HG03378 (cell line): ENCODE measurements at regions not wholly inside any gene's neighbourhood (a gene's known extent, or its start where the extent isn't known, plus 50 kb on each side); places are given as distances from the start of the nearest gene placed in this dataset.

ENCODE experiments used
- ATAC-seq: cut with Tn5 transposase; IDR thresholded peaks from one replicate; pipeline ENCODE4 v1.9.1; 2021; ENCODE audit warnings: mild to moderate bottlenecking, moderate library complexity; ENCODE audit not compliant: unreplicated experiment

DNA sequence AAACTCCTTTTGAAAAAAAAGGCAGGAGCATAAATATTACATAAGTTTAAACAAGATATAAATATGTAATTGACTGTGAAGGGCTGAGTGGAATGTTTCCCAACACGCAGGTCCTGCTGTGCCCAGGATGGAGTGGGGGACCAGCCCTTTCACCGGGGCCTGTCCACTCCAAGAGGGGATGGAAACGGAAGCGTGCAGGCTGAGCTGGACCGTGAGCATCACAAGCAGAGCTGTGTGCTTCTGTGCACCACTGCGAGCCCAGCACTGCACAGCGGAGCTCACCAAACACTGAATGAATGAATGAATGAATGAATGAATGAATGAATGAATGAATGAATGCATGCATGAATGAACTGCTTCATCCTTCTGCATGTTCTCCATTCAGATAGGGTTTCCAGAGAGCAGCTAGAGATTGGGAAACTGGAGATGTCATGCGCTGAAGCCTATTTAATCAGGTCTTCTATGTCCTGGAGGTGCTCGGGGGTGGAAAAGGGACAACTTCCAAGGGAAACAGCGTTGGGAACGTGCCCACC is 157.7 kb downstream of the ANKRD60 start:
- no peak for ATAC-seq

DNA sequence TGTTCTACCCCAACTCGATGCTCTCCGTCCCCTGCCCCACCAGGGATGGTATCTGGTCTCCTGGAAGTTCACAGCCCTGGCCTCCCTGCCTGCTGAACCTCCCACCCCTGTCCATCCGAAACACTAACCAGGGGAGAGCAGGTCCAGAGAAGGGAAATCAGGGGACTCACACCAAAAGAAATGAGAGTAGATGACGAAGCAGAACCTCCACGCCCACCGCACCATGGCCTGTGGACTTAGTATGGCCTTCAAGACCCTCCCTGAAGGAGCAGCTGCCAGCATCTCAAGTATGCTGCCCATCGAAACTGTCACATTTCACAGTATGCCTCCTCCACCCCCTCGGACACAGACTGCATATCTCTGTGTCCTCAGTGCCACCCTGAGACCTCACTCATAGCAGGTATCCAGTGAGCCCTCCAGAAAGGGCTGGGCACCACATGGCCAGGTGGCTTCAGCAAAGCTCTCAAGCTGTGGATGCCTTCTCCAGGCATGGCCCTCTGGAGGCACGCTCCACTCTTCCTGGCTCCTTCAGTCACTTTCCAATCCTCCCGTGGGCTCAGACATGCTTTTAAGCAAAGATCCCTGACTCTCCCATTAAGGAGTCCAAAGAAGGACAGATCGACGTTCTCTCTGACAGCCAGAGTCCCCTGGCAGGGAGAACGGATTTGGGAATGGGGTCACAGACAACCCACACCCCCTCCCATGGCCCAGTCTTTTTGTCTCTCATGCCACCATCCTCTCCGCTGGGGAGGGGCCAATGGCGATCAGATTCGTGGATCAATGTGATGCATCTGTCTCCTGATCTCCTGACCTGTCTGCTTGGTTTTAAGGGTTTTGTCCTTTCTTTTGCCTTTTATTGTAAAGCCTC is 158.4 kb downstream of the ANKRD60 start:
- ATAC-seq, result no peak

DNA sequence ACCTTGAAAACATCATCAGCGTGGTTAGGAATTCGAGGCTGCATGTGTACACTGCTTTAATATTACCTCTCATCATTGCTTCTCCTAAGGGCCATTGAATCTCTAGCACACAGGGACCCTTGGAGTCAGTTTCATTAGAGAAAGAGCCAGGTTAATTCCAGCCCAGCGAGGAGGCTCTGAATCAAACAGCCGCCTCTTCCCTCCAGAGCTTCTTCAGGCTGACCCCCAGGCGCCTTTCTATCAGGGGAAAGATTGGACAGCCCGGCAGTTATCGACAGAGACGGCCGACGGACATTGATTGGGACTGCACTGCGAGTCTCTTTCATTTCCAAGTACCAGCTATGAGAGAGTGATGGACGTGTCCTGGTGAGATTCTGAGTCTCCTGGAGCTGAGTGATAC is 159.2 kb downstream of the ANKRD60 start:
- no peak for ATAC-seq

DNA sequence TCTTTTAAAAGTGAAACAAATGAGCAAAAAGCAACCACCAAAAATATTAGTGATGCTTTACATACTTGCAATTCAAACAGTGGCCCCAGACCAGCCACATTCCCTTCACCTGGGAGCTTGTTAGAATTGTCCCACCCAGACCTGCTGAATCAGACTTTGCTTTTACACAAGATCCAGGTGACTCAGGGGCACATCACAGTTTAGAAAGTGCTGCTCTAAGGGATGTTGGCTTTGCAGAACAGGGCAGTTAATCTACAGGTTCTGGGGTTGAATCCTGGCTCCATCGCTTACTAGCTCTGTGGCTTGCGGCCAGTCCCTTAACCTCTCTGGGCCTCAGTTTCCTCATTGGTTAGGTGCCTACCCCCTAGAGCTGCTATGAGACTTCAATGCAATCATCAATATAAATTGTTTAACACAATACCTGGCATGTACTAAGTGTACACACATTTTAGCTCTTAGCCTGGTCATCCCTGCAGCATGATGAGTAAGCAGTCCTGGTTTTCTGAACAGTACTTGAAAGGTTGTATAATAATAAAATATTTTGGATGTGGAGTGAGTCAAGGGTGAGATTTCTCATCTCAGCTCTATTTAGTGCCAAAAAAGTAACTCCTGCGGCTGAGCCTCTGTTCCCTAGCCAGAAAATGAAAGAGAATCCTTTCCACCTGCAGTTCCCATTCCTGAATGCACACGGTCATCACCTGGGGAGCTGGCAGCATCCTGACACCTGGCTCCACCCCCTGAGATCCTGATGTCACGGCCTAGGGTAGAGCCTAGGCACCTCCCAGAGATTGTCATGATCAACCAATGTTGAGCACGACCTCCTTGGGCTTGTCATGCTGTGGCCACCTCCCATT is 162.7 kb downstream of the ANKRD60 start:
- no peak for ATAC-seq

DNA sequence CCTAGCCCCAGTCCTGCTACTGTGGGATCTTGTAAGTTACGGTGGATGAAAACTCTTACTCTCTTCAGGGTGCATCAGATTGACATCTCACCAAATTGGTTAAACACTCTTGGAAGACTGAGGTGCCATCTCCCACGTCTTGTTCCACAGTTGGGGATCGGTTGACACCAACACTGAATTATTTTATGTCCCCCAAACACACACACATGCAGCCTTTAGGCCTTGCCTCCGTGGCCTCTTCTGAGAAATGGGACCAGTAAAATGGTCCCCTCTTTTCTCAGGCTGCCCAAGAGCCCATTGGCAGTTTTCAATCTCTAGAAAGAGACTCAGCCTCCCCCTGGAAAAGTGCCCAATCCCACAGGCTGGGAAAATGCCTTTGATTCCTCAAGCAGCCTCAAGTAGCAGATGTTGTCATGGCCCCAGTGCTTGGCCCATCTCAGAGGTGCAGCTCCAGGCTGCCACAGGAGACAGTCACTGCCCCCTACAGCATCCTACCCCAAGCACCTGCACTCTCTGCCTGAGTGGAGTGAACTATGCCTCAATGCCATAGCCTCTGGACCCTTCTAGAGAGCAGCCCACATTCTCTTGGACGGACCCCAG is 163.9 kb downstream of the ANKRD60 start:
- no peak for ATAC-seq

DNA sequence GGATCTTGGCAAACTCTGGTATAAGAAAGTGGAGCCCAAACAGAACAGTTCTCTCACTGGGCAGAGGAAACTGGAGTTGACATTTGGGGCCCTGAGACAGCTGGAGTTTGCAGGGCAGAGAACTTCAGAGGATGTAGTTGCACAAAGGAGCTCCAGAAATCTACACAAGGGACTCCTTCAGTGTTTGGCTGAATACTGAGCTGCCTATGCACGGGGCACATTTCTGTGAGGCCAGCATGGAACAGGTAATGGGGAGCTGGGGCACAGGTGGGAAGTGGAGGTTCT is 169.3 kb downstream of the ANKRD60 start:
- ATAC-seq, result no peak

DNA sequence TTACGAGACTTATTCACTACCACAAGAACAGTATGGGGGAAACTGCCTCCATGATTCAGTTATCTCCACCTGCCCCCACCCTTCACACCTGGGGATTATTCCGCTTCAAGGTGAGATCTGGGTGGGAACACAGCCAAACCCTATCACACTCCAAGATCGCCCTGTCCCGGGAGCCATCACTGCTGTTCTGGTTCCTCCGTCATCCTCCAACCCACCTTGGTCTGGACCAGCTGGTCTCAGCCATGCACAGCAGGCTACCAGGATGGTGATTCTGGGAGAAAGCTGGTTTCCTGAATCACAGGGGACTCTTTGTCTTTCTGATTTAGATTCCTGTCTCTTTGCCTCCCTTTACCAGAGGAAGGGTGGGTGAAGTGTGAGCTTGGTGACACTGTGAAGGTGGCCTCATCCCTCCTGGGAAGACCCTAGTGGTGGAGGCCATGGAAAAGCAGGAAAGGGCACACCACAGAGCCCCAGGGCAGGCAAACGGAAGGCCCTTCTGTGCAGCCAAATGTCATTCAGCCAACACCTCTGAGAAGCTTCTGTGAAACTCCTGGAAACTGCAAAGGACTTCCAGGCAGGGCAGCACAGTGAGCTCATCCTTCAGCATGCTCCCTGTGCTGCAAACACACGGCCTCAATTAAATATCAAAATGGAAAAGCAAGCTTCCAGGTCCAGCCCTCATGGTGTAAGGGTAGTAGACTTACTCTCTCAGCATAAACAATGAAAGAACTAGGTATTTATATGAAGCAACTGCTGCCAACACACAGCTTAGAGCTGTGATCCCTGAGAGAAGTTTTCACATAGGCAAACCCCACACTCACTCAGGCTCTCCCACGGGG is 169.8 kb downstream of the ANKRD60 start:
- no peak for ATAC-seq

DNA sequence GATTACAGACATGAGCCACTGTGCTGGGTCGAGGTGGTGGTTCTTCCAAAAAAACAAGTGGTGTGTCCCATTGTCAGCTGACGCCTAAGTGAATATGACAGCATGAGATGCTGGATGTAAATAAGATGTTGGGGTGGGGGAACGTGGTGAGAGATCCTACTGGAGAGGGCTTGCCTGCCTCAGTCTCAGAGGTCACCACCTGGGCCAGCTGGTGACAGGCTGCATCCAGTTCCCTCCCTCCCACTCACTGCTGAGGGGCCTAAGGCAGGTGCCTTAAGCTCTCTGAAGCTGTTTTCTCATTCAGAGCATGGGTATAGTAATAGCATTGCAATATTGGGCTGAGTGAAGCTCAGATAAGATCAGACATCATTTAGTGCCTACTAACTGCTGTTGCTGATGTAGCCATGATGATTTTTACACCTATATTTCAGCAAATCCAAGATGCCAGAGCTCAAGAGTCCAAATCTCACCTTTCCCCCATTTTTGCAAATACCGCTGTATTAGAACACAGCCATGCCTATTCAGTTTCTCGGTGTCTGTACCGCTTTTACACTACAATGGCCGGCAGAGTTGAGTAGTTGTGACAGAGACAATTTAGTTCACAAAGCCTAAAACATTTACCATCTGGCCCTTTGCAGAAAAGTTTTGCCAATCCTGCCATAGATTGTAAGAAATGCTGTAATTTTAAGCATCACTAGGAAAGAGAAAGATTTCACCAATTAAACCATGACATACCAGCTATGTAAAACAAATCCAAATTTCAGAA is 171.3 kb downstream of the ANKRD60 start:
- no peak for ATAC-seq

DNA sequence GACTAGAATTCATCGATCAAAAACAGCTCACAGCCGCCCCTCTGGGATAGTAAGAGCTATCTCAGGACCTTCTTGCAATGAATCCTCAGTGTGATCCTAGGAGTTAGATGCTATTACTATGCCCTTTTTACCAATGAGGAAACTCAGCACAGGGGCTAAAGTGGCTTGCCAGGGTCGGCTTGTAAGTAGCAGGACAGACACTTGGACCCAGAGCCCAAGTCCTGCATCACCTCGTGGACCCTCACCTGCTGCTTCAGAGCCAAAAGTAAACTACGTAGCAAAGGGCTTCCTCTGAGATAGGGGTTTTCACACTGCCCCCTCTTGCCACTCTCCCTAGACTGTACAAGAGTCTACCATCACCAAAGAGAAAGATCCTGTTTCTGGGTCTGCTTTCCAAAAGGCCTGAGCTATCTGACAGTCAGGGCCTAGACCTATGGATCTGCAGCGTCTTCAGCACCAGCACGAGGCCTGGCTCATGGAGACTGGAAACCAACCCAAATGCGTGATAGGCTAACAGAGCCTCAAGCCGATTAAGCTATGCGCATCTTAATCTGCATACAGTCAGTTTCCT is 172.3 kb downstream of the ANKRD60 start:
- no peak for ATAC-seq

DNA sequence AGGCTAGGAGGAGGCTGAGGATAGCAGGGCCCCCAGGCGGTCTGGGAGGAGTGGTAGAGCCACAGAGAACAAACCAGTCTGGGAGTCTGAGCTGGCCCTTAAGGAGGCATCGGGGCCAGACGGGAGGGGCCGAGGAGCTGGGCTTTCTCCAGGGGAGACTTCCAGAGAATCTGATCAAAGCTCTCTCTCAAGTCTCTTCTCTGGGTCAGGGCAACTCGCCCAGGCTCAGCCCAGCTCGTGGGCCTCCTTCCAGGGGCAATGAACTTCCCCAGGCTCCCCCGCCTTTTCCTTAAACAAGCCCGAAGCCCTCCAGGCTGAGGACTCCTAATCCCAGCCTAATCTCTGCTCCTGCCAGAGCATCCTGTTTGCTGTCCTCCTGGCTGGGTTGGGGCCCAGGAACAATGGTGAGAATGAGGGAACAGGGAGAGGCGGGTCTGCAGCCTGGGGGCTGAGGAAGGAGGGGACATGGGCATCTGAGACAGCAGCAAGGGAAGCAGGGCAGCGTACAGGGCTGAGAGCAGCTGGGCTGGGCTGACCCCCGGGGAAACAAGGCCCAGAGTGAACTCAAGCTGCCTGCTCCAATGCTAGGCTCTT is 173.6 kb downstream of the ANKRD60 start:
- no peak for ATAC-seq

DNA sequence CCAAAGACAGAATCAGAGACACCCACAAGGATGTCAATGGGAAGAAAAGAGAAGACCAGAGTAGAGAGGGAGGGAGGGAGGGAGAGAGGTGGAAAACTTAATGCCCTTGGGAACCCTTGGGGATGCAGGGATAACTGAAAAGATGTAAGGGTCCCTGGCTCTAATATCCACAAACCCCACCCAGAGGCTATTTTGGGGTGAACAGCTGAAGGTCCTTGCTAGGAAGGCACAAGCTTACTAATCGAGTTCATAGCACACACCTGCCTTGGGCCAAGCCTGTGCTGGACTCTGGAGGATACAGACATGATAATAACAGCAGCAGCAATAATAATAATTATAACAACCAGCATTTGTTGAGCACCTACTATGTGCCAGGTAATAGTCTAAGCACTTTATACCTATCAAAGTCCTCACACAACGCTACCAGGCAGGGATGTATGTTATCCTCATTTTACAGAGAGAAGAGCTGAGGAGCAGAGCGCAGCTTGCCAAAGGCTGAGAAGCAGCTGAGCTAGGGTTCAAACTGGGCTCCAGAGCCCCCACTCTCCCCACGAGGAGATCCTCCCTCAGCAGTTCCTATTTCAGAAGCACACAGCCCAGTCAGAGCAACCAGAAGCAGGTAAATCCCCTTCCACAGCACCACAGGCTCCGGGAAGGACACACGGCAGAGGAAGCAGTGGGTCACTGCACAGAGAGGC is 174.2 kb downstream of the ANKRD60 start:
- ATAC-seq, result no peak

DNA sequence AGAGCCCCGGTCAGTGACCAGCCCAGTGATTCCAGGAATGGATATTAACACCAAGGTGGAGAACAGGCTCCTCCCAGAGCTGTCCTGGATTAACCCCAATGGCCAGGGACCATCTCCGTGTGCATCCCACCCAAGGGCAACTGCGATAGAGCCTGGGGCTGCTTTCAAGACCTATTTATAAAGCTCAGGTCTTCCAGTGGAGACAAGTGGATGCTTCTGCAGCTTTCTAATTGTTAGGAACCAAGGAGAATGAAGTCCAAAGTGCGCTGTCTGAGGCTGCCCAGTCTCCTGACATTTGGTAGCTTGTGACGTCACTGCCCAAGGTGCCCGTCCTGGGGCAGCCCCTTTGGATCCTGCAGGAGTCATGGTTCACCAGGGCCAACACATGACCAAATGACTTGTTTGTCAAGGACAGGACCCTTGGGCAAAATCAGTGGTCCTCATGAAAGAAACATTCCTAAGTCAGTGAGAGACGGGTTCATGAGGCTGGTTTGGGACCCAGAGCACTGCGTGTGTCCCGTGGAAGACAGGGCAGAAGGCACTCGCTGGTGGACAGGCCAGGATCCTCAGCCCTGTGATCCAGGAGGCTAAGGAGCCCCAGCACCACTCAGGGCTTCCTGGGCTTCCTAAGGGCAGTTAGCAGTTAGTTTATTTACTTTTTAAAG is 174.9 kb downstream of the ANKRD60 start:
- no peak for ATAC-seq

DNA sequence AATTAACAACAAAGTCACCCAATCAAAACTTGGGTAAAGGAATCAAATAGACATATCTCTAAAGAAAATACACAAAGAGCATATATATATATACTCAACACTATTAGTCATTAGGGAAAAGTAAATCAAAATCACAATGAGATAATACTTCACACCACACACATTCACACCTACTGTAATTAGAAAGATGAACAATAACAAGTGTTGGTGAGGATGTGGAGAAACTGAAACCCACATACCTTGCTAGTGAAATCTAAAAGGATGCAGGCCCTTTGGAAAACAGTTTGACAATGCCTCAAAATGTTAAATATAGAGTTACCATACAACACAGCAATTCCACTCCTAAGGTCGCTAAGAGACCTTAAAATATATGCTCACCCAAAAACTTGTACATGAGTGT is 177.1 kb downstream of the ANKRD60 start:
- no peak for ATAC-seq

DNA sequence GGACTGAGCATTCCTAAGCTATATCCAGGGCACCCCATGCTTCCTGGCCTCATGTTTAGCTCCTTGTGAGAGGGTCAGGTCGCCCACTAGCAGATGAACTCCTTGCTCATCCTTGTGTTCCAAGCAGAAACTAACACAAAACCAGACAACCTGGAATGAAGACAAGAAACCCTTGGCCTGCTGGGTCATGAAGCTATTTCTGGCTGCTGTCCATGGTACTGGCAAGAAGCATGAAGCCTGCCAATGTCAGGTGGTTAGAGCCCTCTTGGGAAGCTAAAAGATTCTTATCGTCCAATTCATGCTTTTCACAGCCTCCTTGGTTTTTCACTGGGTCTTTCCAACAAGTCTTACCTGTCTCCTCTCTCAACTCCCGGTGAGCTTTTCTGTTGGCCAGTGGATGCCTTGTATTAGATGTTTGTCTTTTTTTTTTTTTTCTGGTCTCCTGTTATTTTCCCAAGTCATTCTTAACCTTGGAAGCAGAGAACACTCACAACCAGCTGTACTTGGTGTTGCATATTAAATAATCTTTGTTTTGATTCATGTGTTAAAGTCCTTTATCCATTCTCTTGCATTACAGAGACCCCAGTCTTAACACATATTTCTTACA is 180.3 kb downstream of the ANKRD60 start:
- ATAC-seq, result no peak

DNA sequence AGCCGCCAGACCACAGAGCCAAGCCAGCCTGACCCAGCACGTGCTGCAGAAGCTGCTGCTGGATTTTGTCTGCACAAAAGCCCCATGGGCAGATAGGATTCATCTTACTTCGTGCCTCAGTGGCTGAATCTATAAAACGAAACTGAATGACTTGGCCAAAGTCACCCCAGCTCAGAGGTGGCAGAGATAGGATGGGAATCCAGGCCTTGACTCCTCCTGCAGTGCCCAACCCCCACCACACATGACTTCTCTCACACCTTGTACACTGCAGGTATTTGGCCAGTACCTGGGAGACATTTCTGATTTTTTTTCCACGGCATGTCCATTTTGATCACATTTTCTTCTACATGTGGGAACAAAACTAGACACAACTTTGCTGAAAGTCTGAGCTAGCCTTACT is 182.1 kb downstream of the ANKRD60 start:
- ATAC-seq, result no peak

DNA sequence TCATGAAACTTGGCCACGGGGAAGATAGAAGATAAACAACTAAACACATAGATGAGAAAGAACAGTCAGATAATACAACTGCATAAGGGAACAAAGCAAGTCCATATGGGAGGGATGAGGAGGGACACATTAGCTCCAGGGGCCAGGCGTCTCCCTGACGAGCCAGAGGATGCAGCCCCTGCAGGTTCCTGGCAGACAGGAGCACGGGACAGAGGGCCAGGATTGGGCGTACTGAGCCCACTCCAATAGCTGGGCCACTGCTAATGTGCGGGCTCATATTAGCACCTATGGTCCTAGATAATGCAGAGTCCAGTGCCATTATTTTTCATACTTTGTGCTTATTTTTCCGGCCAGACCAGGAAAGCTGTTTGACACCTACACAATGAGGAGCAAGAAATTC is 182.9 kb downstream of the ANKRD60 start:
- no peak for ATAC-seq

DNA sequence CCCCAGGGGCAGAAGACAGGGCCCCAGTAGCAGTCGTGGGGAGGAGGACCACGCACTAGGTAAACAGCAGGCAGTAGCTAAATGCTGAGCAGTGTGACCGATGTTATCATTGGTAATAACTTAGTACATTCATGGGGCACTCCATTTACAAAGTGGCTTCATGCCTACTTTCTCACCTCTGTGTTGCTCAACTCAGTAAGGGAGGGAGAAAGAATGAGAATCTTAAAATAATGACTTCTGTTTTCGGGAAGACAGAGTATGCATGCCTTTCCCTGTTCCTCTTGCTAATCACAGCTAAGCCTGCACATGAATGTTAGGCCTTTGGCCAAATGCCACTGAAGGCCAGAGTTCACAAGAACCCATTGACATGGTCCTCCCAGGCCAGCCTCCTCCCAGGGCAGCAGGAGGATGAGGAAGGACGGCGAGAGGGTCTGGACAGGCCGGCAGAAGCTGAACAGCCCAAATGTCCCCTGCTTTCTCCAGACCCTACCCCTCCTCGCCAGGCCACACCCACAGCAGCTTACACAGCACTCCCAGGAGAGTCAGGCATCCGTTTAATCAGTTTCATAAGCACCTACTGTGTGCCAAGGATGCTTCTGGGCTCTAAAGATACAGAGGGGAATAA is 183.4 kb downstream of the ANKRD60 start:
- ATAC-seq, result no peak
